ENCODE measurements at regions not wholly inside any gene's neighbourhood (a gene's known extent, or its start where the extent isn't known, plus 50 kb on each side); places are given as distances from the start of the nearest gene placed in this dataset.

- Histone ChIP-seq H3K36me3 (ENCODE audit: control insufficient read depth in 2 of 4, insufficient read depth in 4 of 4, low read length in 3 of 4) (no peaks in the 10 kb centered on the region), H2BK20ac (ENCODE audit: low read length) (no peak overlapping the region), H4K5ac (ENCODE audit: insufficient read length, low read depth, low read length) (no peak overlapping the region), H2BK5ac (ENCODE audit: low read depth, low read length) (no peak overlapping the region), H2AFZ (ENCODE audit: low read length) (no peak overlapping the region), H3K14ac (ENCODE audit: insufficient read length) (no peak overlapping the region), H3K56ac (replicated peaks; ENCODE audit: insufficient read length, low read depth, low read length) (no peak overlapping the region), H2BK12ac (ENCODE audit: low read depth, low read length) (no peak overlapping the region), H2AK5ac (ENCODE audit: low read depth, low read length) (no peak overlapping the region), H3K79me2 (ENCODE audit: control insufficient read depth in 1 of 2, insufficient read depth in 2 of 2, low read length in 2 of 2) (no peaks in the 10 kb centered on the region), H3K4ac (replicated peaks; ENCODE audit: insufficient read length, low read depth, low read length) (no peak overlapping the region), H3K9ac (replicated peaks in 1 of 4; ENCODE audit: extremely low read depth in 1 of 4, low read depth in 3 of 4, low read length in 3 of 4) (no peak overlapping the region), H2BK120ac (replicated peaks; ENCODE audit: low read depth, low read length) (no peak overlapping the region), H3K18ac (ENCODE audit: extremely low read depth, low read length) (no peak overlapping the region), H3K23me2 (ENCODE audit: low read depth, low read length) (no peaks in the 10 kb centered on the region), H3K4me2 (ENCODE audit: insufficient read depth in 1 of 2, low read depth in 2 of 2, low read length in 2 of 2) (no peak overlapping the region), H3K9me3 (ENCODE audit: insufficient read depth in 2 of 2, low read depth in 1 of 2, low read length in 1 of 2) (no peaks in the 10 kb centered on the region), H4K8ac (ENCODE audit: extremely low read depth, insufficient read depth, low read length) (no peak overlapping the region), H3K4me3 (ENCODE audit: extremely low read depth in 1 of 4, insufficient read depth in 2 of 4, low read depth in 3 of 4, low read length in 4 of 4) (no peak overlapping the region), H3K79me1 (ENCODE audit: low read depth, low read length) (no peaks in the 10 kb centered on the region), H4K20me1 (replicated peaks in 1 of 2; ENCODE audit: control insufficient read depth in 1 of 2, insufficient read depth in 2 of 2, low read length in 2 of 2) (peaks cover 0 to 2% of the 10 kb centered on the region in 2 experiments), H3K27ac (ENCODE audit: low read depth, low read length) (no peak overlapping the region), H4K91ac (replicated peaks; ENCODE audit: insufficient read length, low read length) (no peak overlapping the region), H2BK15ac (ENCODE audit: low read length) (no peak overlapping the region), H3K27me3 (replicated peaks in 1 of 4; ENCODE audit: control insufficient read depth in 3 of 4, extremely low read depth in 1 of 4, insufficient read depth in 3 of 4, low read length in 3 of 4) (peaks cover 0 to 4% (median under 1%) of the 10 kb centered on the region in 4 experiments; a peak in 4 of 7 replicates), H3K23ac (ENCODE audit: insufficient read length) (no peak overlapping the region), H3K4me1 (replicated peaks in 1 of 4; ENCODE audit: control insufficient read depth in 3 of 4, insufficient read depth in 4 of 4, low read length in 3 of 4) (peaks cover 0 to 4% (median 0%) of the 10 kb centered on the region in 4 experiments; a peak in 1 of 7 replicates)
- CTCF ChIA-PET (ENCODE audit: partially characterized antibody), result interaction anchor here (0.7 kb wide), 1 partner anchor 9 kb away, joined by 3 read pairs; no protein-coding TSS in a partner anchor
- DNase-seq (ENCODE audit: low read depth in 1 of 2, low spot score in 2 of 2), result no peak
- no peak for FAIRE-seq
- POLR2A ChIA-PET (ENCODE audit: partially characterized antibody), result interaction anchor here (0.7 kb wide), 1 partner anchor 9 kb away, joined by 3 read pairs; no protein-coding TSS in a partner anchor
- 100% methylated on average over 1 of the region's 1 CpG; no CpG with 5 or more reads in 1 of the 2 experiments for WGBS, 2 experiments (ENCODE audit: extremely low coverage in 1 of 2, insufficient coverage in 1 of 2, insufficient read length in 1 of 2, insufficient replicate concordance in 2 of 2, low coverage in 1 of 2, low lambda C conversion rate in 2 of 2, missing lambda C conversion rate in 1 of 2)
These were observed 416.0 kb downstream of the SIPA1L2 start for GRCh38 chr1:232213928-232214327.

All from H1 (cell line).